Activated naive CD4-positive, alpha-beta T cell treated with anti-CD3 and anti-CD28 coated beads, Interleukin-2, amount 50 U/mL, for 72 hours (primary cell): ENCODE measurements at regions not wholly inside any gene's neighbourhood (a gene's known extent, or its start where the extent isn't known, plus 50 kb on each side); places are given as distances from the start of the nearest gene placed in this dataset.

ENCODE experiments used
- ATAC-seq, 2 donors: fragments of 150-1000 bp; cut with Tn5 transposase; 2 replicates each; pipeline ENCODE4 v1.10.0; 2021; ENCODE audit warnings: mild to moderate bottlenecking in 2 of 2, moderate library complexity in 2 of 2
- DNase-seq, 2 donors: peaks; one replicate each; pipeline ENCODE4 v3.0.0; 2021 to 2022; ENCODE audit warnings: low spot score in 2 of 2
- H3K27ac Mint-ChIP-seq, 2 donors: one replicate each; pipeline ENCODE4 v1.8.0; 2022; ENCODE audit warnings: mild to moderate bottlenecking in 2 of 2, mixed read lengths in 2 of 2
- H3K36me3 Mint-ChIP-seq, 2 donors: one replicate each; pipeline ENCODE4 v1.8.0; 2022; ENCODE audit warnings: mixed read lengths in 2 of 2
- H3K9me3 Mint-ChIP-seq, 2 donors: one replicate each; pipeline ENCODE4 v1.8.0; 2022; ENCODE audit warnings: mixed read lengths in 2 of 2

GRCh38 chrX:39534949-39535348 is 562.8 kb downstream of the BCOR start:
- ATAC-seq, result no peak
- DNase-seq, result no peak
- H3K9me3 Mint-ChIP-seq, result peaks cover 0 to 9% of the 10 kb centered on the region in 2 donors
- peak overlapping the region in 1 of 2 donors; percentile 21 for H3K27ac Mint-ChIP-seq
- H3K36me3 Mint-ChIP-seq, result peaks cover 0 to 7% of the 10 kb centered on the region in 2 donors

DNA sequence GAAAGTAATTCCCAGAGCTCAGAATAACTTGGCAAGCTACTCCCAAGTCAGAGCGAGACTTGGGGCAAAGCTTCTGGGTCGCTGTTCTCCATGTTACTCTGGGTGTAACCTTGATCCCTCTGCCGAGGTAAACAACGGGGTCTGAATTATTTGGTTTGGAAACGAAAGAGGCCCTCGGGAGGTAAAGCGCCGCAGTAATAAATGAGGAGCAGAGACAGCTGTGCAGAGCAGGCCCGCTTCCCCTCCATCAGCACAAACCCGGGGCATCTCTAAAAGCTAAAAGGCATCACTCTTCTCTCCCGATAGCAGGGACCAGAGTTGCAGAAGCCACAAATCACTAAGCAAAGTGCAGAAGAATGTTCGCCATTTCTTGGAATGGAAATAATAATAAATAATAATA is 561.5 kb downstream of the BCOR start:
- peaks cover 0 to 9% of the 10 kb centered on the region in 2 donors for H3K9me3 Mint-ChIP-seq

GRCh38 chrX:39541881-39542280 is 555.9 kb downstream of the BCOR start:
- no peak for ATAC-seq
- peaks cover 10 to 22% of the 10 kb centered on the region in 2 donors for H3K36me3 Mint-ChIP-seq
- no peak overlapping the region for H3K27ac Mint-ChIP-seq
- H3K9me3 Mint-ChIP-seq, result peaks cover 6 to 16% of the 10 kb centered on the region in 2 donors
- no peak for DNase-seq

More for the DNA sequence above, 561.5 kb downstream of the BCOR start:
- DNase-seq (no peak), ATAC-seq (no peak)
- H3K27ac Mint-ChIP-seq, result no peak overlapping the region
- H3K36me3 Mint-ChIP-seq, result peaks cover 0 to 7% of the 10 kb centered on the region in 2 donors

GRCh38 chrX:39542316-39542715 is 555.4 kb downstream of the BCOR start:
- H3K9me3 Mint-ChIP-seq, result peaks cover 6 to 16% of the 10 kb centered on the region in 2 donors
- peaks cover 10 to 22% of the 10 kb centered on the region in 2 donors for H3K36me3 Mint-ChIP-seq
- ATAC-seq (no peak), DNase-seq (no peak)
- H3K27ac Mint-ChIP-seq, result no peak overlapping the region

DNA sequence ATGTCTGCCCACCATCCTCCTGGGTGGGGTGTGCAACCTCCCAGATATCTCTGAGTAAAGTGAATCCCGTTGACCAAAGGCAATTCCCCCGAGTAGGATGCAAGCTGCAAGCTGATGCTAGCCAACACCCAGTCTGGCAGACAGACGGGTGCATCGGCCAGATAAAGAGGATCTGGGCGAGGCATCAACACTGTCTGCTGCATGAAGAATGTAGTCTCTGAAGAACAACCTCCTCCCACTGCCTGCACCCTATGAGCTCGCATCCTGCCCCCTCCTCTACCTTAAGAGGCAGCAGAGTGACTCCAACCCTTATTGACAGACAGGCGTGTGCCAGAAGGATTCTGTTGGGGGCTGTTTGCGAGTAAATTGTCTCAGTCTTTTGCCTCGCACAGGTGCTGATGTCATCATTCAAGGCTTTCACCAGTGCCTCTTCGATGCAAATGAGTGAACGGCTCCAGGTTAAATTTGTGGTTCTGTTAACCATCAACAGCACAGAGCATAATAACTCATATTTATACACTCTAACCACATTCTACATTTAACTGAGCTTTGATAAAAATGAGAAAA is 546.9 kb downstream of the BCOR start:
- no peak for DNase-seq
- H3K9me3 Mint-ChIP-seq, result peaks cover 0 to 5% of the 10 kb centered on the region in 2 donors
- peak; percentile 18 to 26 for ATAC-seq
- H3K27ac Mint-ChIP-seq, result no peak overlapping the region
- H3K36me3 Mint-ChIP-seq, result no peaks in the 10 kb centered on the region

- H3K9me3 Mint-ChIP-seq, result peaks cover 0 to 5% of the 10 kb centered on the region in 2 donors
- no peak for DNase-seq
- peak; percentile 64 to 88 for ATAC-seq
- no peak overlapping the region for H3K27ac Mint-ChIP-seq
- no peaks in the 10 kb centered on the region for H3K36me3 Mint-ChIP-seq
Observed at GRCh38 chrX:39551762-39552161, 546.0 kb downstream of the BCOR start.

- ATAC-seq (no peak), DNase-seq (no peak)
- no peak overlapping the region for H3K27ac Mint-ChIP-seq
- peaks cover 0 to 5% of the 10 kb centered on the region in 2 donors for H3K9me3 Mint-ChIP-seq
- no peaks in the 10 kb centered on the region for H3K36me3 Mint-ChIP-seq
Observed at GRCh38 chrX:39555431-39555830, 542.3 kb downstream of the BCOR start.

DNA sequence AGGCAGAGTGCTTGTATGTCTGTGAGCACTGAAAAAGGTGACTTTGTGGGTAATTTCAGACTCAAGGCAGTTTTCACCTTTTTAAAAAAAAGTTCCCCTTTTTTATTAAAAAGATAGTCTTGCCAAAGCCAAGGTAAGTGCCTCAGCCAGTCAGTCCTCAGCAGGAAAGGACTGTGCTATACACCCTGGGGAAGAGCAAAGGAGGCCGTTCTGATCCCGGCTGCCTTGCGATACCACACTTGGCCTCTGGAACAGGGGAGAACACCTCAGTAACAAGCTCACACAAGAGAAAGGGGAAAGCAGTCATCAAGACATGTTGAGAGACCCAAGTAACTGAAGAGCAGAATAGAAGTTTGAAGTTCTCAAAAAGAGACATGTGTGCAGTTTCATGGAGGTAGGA is 541.7 kb downstream of the BCOR start:
- ATAC-seq (no peak), DNase-seq (no peak)
- Mint-ChIP-seq H3K27ac (no peak overlapping the region), H3K36me3 (no peaks in the 10 kb centered on the region), H3K9me3 (peaks cover 0 to 5% of the 10 kb centered on the region in 2 donors)

GRCh38 chrX:39559229-39559628 is 538.5 kb downstream of the BCOR start:
- Mint-ChIP-seq H3K9me3 (peaks cover 2 to 6% of the 10 kb centered on the region in 2 donors), H3K27ac (no peak overlapping the region), H3K36me3 (no peaks in the 10 kb centered on the region)
- DNase-seq (no peak), ATAC-seq (no peak)

DNA sequence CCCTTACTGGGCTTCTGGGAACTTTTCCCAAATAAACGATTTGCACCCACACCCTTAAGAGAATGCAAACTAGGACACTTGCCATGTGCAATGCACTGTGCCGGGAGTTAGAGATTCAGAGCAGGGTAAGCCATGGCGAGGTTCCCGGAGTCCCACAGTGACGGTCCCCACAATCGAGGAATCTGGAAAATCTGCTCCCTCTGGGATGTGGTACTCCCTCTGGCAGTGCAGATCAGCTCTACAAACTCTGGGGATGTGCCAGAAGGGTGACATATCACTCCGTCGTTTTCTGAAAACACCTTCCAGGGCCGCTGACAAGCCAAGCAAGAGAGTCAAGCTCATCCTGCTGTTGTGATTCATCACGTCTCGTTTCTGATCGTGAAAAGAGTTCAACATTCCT is 537.5 kb downstream of the BCOR start:
- Mint-ChIP-seq H3K9me3 (peaks cover 0 to 6% of the 10 kb centered on the region in 2 donors), H3K36me3 (no peaks in the 10 kb centered on the region), H3K27ac (no peak overlapping the region)
- DNase-seq (no peak), ATAC-seq (no peak)

- no peak overlapping the region for H3K27ac Mint-ChIP-seq
Observed at GRCh38 chrX:39563178-39563577, 534.6 kb downstream of the BCOR start.

DNA sequence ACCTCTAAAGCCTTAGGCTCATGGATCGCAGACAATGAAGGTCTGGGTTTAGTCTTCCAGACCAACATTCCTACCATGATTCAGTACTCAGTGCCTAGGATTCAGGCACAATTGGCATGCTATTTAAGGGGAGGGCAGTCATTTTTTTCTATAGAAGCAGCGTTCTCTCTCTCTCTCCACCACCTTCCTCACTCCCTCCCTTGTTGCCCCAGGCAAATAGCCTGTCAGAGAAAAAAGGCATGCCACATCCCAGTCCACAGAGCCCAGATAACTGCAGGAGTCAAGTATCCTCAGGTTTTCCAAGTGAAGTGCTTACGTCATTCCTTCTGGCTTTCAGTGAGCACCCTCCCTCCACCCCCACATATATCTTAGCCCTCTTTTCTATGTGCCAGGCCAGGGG is 533.0 kb downstream of the BCOR start:
- DNase-seq (no peak), ATAC-seq (no peak)
- Mint-ChIP-seq H3K9me3 (peaks cover 5 to 6% of the 10 kb centered on the region in 2 donors), H3K27ac (no peak overlapping the region), H3K36me3 (peaks cover 0 to 9% of the 10 kb centered on the region in 2 donors)

More at GRCh38 chrX:39563178-39563577, 534.6 kb downstream of the BCOR start:
- ATAC-seq, result no peak
- H3K9me3 Mint-ChIP-seq, result peaks cover 5 to 6% of the 10 kb centered on the region in 2 donors
- peaks cover 0 to 9% of the 10 kb centered on the region in 2 donors for H3K36me3 Mint-ChIP-seq
- no peak for DNase-seq

- ATAC-seq, result no peak
- DNase-seq, result no peak
- Mint-ChIP-seq H3K9me3 (no peaks in the 10 kb centered on the region), H3K27ac (no peak overlapping the region), H3K36me3 (no peaks in the 10 kb centered on the region)
Observed at GRCh38 chrX:39574178-39574577, 523.6 kb downstream of the BCOR start.

- DNase-seq, result no peak
- Mint-ChIP-seq H3K9me3 (no peaks in the 10 kb centered on the region), H3K36me3 (no peaks in the 10 kb centered on the region), H3K27ac (no peak overlapping the region)
- ATAC-seq, result no peak
Observed at GRCh38 chrX:39576041-39576872, 521.5 kb downstream of the BCOR start.

DNA sequence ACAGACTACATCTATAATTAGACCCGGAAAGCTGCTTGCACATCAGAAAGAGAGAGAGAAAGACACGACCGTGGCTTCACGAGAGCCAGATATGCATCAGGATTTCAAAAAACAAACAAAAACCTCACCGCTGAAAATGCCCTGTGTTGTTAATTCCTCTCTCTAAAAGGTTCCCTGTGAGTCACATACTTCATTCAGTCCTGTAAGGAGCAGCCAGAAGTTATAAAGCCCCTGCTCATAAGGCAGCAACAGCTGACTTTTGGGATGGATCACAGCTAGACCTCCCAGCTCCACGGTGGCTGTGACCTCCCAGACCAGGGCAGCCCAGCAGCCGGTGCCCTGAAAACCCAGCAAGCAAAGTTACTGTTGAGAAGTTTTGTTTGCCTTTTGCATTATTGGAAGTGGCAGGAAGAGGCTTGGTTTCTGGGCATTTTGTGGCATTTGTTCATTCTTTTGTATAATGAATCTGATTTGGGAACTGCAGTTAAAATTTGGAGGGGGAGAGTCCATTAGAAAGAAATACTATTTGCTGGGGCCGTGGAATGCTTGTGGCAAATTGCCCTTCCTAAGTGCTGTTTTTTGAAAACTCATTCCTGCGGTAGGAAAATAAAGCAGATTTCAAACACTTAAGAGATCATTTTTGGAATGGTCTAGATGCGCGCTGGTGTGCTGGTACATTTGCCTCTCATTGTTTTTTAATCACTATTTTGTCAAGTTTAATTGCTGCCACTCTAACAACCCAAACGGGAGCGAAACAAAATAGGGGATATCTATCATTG is 520.4 kb downstream of the BCOR start:
- no peak overlapping the region for H3K27ac Mint-ChIP-seq
- H3K36me3 Mint-ChIP-seq, result no peaks in the 10 kb centered on the region
- H3K9me3 Mint-ChIP-seq, result no peaks in the 10 kb centered on the region
- ATAC-seq, result no peak
- DNase-seq, result no peak

GRCh38 chrX:39577985-39578869 is 519.5 kb downstream of the BCOR start:
- Mint-ChIP-seq H3K36me3 (no peaks in the 10 kb centered on the region), H3K27ac (peak overlapping the region in 1 of 2 donors; percentile 80), H3K9me3 (no peaks in the 10 kb centered on the region)

More at GRCh38 chrX:39577985-39578869, 519.5 kb downstream of the BCOR start:
- ATAC-seq (peak; percentile 95 to 96), DNase-seq (peak; percentile 57 to 79)
